ENCODE measurements at regions not wholly inside any gene's neighbourhood (a gene's known extent, or its start where the extent isn't known, plus 50 kb on each side); places are given as distances from the start of the nearest gene placed in this dataset.

DNA sequence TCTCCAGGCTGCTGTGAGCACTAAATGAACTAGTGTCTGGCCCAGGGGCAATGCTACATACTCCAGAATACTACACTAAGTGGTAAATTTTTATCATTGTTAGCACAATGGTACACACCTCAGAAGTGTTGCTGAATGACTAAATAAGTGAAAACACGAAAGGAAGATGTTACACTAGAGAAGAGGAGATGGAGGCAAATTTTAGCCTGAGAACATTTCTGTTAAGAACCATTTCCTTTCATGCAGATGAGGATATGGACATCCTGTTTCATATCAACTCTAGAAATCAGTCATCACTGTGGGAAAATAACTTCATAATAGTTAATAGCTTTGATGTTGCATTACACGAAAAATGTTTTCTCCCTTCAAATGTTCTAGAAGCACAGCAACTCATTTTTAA is 117.6 kb upstream of the STK17B start:
- no peak overlapping the region for H3K4me3 ChIP-seq (ENCODE audit: low read depth, low read length)
- FAIRE-seq (no peak), DNase-seq (ENCODE audit: low read depth) (no peak)
- H3K27me3 ChIP-seq (ENCODE audit: control insufficient read depth, insufficient read depth, low read length), result no peaks in the 10 kb centered on the region
- no peaks in the 10 kb centered on the region for H3K36me3 ChIP-seq (ENCODE audit: control insufficient read depth, insufficient read depth, low read length)
- TF ChIP-seq CTCF (IDR thresholded peaks at IDR 0.05; ENCODE audit: insufficient read depth, low read length, severe bottlenecking), result no peak

DNA sequence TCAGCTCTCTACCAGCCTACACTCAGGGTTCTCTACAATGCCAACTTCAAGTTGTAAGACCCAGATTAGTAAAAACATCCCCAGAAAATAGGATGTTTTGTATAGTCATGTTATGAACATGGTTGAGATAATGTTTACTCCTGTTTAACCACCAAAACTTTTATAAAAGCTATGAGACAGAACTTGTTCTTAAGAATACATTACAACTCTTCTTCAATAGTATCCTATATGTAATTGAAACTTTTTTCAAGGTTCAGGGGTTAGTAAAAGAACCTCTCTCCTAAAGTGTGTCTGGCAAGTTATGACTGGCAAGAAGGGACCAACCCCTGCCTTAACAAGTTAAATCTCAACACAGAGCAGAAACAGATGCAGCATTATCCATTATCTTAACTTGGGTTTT is 118.8 kb upstream of the STK17B start:
- FAIRE-seq (no peak), DNase-seq (ENCODE audit: low read depth) (peak; percentile 62)
- Histone ChIP-seq H3K4me3 (ENCODE audit: low read depth, low read length) (no peak overlapping the region), H3K27me3 (ENCODE audit: control insufficient read depth, insufficient read depth, low read length) (no peaks in the 10 kb centered on the region), H3K36me3 (ENCODE audit: control insufficient read depth, insufficient read depth, low read length) (no peaks in the 10 kb centered on the region)
- no peak for TF ChIP-seq CTCF (IDR thresholded peaks at IDR 0.05; ENCODE audit: insufficient read depth, low read length, severe bottlenecking)

GRCh38 chr2:196290569-196290968 is 119.2 kb upstream of the STK17B start:
- FAIRE-seq, result no peak
- no peaks in the 10 kb centered on the region for H3K27me3 ChIP-seq (ENCODE audit: control insufficient read depth, insufficient read depth, low read length)
- DNase-seq (ENCODE audit: low read depth), result no peak
- H3K36me3 ChIP-seq (ENCODE audit: control insufficient read depth, insufficient read depth, low read length), result no peaks in the 10 kb centered on the region
- H3K4me3 ChIP-seq (ENCODE audit: low read depth, low read length), result no peak overlapping the region
- no peak for TF ChIP-seq CTCF (IDR thresholded peaks at IDR 0.05; ENCODE audit: insufficient read depth, low read length, severe bottlenecking)

DNA sequence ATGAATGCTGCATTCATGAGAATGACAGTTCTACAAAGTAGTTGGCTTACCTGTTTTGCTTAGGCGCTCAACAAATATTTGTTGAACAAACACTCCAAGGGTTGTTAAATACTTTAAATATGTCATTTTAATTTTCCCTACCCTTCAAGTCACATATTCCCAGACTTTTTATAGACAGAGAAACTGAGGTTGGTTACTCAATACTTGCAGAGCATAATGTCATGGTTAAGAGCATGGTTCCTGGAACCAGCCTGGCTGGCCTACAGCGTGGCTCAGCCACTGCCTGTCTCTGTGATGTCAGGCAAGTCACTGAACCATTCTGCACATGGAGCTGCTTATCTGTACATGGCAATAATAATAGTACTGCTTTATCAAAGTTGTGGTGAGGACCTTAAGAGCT is 120.0 kb upstream of the STK17B start:
- DNase-seq (ENCODE audit: low read depth) (no peak), FAIRE-seq (no peak)
- no peaks in the 10 kb centered on the region for H3K27me3 ChIP-seq (ENCODE audit: control insufficient read depth, insufficient read depth, low read length)
- no peaks in the 10 kb centered on the region for H3K36me3 ChIP-seq (ENCODE audit: control insufficient read depth, insufficient read depth, low read length)
- TF ChIP-seq CTCF (IDR thresholded peaks at IDR 0.05; ENCODE audit: insufficient read depth, low read length, severe bottlenecking), result no peak
- no peak overlapping the region for H3K4me3 ChIP-seq (ENCODE audit: low read depth, low read length)

DNA sequence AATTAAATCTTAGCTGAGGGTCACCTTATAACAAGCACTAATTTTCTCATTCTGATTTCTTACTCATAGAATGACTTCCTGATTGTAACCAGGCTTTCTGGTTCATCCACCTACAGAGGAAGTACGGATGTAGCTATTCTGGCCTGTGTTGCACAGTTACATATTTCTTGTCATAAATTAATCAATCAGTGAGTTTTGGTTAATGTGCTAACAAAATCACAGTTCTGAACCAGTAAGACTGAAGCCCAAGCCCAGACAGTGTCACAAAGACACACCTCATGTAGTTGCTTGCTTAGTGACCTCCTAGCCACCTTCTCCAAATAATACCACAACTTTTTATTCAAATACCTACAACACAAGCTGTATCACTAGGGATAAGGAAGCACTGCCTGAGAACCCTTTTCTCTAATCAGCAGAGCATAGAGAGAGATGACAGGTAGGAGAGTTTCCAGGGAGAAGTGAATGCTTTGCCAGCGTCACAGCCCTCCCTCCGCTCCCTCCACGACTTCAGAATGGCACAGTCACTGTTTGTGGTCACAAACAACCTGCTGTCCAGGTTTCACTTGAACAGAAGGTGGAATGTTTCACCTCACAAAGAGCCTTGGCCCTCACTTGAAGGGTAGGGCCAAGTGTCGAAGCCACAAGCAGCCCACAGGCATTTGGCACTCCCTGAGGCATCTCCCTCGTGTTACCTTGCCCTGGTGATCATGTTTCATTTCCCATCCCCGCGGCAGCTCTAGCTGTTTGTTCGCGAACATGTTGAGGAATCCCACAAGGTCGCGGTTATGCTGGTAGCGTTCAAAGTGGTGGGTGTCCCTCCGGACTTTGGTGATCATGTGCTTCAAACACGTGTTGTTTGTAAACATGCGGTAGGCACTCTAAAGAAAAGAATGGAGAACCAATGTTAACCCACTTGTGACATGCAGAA is 120.8 kb upstream of the STK17B start:
- TF ChIP-seq CTCF (IDR thresholded peaks at IDR 0.05; ENCODE audit: insufficient read depth, low read length, severe bottlenecking), result no peak
- DNase-seq (ENCODE audit: low read depth) (peak; percentile 89), FAIRE-seq (peak; percentile 95)
- no peak overlapping the region for H3K4me3 ChIP-seq (ENCODE audit: low read depth, low read length)
- H3K36me3 ChIP-seq (ENCODE audit: control insufficient read depth, insufficient read depth, low read length), result no peaks in the 10 kb centered on the region
- H3K27me3 ChIP-seq (ENCODE audit: control insufficient read depth, insufficient read depth, low read length), result no peaks in the 10 kb centered on the region
